ENCODE measurements at regions not wholly inside any gene's neighbourhood (a gene's known extent, or its start where the extent isn't known, plus 50 kb on each side); places are given as distances from the start of the nearest gene placed in this dataset.

DNA sequence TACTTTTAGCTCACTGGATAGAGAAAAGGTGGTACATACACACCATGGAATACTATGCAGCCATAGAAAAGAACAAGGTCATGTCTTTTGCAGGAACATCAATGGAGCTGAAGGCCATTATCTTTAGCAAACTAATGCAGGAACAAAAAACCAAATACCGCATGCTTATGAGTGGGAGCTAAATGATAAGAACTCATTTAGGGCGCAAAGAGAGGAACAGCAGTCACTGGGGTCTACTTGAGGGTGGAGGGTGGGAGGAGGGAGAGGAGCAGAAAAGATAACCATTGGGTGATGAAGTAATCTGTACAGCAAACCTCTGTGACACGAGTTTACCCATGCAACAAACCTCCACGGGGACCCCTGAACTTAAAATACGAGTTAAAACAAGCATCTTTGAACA is 135.1 kb downstream of the IRS2 start:
- TF ChIP-seq, protein P1, sequence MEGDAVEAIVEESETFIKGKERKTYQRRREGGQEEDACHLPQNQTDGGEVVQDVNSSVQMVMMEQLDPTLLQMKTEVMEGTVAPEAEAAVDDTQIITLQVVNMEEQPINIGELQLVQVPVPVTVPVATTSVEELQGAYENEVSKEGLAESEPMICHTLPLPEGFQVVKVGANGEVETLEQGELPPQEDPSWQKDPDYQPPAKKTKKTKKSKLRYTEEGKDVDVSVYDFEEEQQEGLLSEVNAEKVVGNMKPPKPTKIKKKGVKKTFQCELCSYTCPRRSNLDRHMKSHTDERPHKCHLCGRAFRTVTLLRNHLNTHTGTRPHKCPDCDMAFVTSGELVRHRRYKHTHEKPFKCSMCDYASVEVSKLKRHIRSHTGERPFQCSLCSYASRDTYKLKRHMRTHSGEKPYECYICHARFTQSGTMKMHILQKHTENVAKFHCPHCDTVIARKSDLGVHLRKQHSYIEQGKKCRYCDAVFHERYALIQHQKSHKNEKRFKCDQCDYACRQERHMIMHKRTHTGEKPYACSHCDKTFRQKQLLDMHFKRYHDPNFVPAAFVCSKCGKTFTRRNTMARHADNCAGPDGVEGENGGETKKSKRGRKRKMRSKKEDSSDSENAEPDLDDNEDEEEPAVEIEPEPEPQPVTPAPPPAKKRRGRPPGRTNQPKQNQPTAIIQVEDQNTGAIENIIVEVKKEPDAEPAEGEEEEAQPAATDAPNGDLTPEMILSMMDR (conservative IDR thresholded peaks at IDR 0.05): no peak
- no peak for TF ChIP-seq ZFX (IDR thresholded peaks at IDR 0.05)
